Retinal pigment epithelial cell (primary cell): ENCODE measurements at regions not wholly inside any gene's neighbourhood (a gene's known extent, or its start where the extent isn't known, plus 50 kb on each side); places are given as distances from the start of the nearest gene placed in this dataset.
"Not testable (repeated sequence)": the region's sequence is repeated elsewhere in the genome, so short reads cannot be mapped to it uniquely, and the experiment has no call there.

Source experiments
- DNase-seq: peaks from one replicate; pipeline ENCODE4 v3.0.0-alpha.2; 2010; ENCODE audit warnings: low read depth
- H3K4me3 ChIP-seq: 2 replicates; pipeline ENCODE4 v1.5.1; 2011; ENCODE audit warnings: mild to moderate bottlenecking, low read length, control low read depth, moderate library complexity
- TF ChIP-seq, protein P1 (sequence below): conservative IDR thresholded peaks from 2 replicates; pipeline ENCODE4 v1.5.1; 2011; ENCODE audit warnings: low read depth, low read length, control low read depth, inconsistent platforms

DNA sequence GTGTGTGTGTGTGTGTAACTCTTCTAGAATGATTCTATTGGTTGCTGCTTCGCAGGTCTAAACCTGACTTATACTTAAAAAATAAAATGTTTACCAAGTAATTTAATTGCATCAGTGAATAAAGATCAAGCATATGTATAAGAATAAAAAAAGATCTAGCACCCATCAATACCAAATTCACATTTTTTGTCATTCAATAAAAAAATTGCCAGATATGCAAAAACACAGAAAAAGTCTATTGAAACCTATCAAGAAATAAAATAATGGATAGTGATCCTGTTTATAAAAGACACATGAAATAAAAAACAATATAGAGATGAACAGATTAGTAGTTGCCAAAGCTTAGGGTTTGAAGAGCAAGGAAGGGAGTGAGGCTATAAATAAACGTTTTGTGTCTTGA is 2095.0 kb upstream of the ACO1 start:
- TF ChIP-seq, protein P1, sequence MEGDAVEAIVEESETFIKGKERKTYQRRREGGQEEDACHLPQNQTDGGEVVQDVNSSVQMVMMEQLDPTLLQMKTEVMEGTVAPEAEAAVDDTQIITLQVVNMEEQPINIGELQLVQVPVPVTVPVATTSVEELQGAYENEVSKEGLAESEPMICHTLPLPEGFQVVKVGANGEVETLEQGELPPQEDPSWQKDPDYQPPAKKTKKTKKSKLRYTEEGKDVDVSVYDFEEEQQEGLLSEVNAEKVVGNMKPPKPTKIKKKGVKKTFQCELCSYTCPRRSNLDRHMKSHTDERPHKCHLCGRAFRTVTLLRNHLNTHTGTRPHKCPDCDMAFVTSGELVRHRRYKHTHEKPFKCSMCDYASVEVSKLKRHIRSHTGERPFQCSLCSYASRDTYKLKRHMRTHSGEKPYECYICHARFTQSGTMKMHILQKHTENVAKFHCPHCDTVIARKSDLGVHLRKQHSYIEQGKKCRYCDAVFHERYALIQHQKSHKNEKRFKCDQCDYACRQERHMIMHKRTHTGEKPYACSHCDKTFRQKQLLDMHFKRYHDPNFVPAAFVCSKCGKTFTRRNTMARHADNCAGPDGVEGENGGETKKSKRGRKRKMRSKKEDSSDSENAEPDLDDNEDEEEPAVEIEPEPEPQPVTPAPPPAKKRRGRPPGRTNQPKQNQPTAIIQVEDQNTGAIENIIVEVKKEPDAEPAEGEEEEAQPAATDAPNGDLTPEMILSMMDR: no peak
- DNase-seq: no peak
- no peak overlapping the region for H3K4me3 ChIP-seq

- H3K4me3 ChIP-seq, DNase-seq: not testable (repeated sequence)
Observed at GRCh38 chr9:30292026-30292425, 2092.4 kb upstream of the ACO1 start.

DNA sequence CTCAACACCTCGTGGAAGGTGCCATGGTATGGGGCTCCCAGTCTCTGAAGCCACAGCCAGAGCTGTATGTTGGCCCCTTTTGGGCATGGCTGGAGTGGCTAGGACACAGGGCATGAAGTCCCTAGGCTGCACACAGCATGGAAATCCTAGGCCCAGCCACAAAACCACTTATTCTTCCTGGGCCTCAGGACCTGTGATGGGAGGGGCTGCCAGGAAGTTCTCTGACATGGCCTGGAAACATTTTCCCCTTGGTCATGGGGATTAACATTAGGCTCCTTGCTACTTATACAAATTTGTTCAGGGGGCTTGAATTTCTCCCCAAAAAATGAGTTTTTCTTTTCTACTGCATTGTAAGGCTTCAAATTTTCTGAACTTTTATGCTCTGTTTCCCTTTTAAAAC is 2091.2 kb upstream of the ACO1 start:
- TF ChIP-seq, protein P1: no peak
- no peak overlapping the region for H3K4me3 ChIP-seq
- DNase-seq: no peak

DNA sequence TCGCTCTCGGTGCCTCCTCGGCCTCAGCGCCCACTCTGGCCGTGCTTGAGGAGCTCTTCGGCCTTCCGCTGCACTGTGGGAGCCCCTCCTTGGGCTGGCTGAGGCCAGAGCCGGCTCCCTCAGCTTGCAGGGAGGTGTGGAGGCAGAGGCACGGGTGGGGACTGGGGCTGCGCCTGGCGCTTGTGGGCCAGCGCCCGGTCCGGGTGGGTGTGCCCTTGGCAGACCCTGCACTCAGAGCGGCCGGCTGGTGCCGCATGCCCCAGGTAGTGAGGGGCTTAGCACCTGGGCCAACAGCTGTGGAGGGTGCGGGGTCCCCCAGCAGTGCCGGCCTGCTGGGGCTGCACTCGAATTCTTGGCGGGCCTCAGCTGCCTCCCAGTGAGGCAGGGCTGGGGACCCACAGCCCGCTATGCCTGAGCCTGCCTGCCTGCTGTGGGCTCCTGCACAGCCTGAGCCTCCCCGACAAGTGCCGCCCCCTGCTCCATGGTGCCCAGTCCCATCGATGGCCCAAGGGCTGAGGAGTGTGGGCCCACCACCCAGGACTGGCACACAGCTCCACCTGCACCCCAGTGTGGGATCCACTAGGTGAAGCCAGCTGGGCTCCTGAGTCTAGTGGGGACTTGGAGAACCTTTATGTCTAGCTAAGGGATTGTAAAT is 2085.2 kb upstream of the ACO1 start:
- DNase-seq: no peak
- no peak overlapping the region for H3K4me3 ChIP-seq
- TF ChIP-seq, protein P1: no peak

GRCh38 chr9:30301271-30301963 is 2083.0 kb upstream of the ACO1 start:
- DNase-seq: no peak
- no peak overlapping the region for H3K4me3 ChIP-seq
- TF ChIP-seq, protein P1: no peak

DNA sequence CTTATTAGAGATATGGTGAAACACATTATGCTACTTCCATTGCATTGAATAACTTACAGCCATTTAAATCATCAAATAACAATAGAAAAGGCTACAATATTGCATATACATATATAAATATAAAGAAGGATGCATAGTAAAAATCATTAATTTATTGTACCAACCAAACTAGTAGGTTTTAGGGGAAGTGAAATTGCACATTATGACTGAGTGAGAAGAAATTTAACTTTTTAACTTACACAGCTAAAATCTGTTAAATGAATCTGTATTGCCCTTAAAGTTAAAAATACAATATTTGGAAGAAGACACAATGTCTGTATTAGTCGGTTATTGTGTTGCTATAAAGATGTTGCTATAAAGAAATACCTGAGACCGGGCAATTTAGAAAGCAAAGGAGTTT is 2073.7 kb upstream of the ACO1 start:
- no peak for DNase-seq
- H3K4me3 ChIP-seq: no peak overlapping the region
- TF ChIP-seq, protein P1: no peak

DNA sequence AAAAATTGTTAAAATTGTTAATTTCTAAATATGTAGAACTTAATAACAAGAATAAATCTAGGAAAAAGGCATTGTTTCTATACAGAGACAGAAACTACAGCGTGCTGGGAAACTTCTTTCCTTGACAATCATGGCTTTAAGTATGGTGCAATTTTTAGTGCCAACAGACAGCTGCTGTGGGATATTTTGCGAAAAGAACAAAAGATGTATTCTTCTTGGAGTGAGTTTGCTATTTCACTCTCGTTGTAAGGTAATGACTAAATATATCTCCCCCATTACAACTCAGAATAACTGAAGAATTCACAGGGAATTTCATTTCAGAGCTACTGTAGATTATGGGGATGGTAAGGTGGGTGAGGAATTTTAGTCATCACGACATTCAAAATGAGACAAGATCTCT is 2055.0 kb upstream of the ACO1 start:
- no peak overlapping the region for H3K4me3 ChIP-seq
- DNase-seq: no peak
- TF ChIP-seq, protein P1: no peak
